Body of pancreas (tissue), 4 donors: ENCODE measurements at regions not wholly inside any gene's neighbourhood (a gene's known extent, or its start where the extent isn't known, plus 50 kb on each side); places are given as distances from the start of the nearest gene placed in this dataset.

ENCODE experiments used
- CTCF ChIP-seq, 7 experiments: fragments of 450-650 bp in 4 of 7; fragments of 200-600 bp in 3 of 7; sonication (generic) in 3 of 7; IDR thresholded peaks; one replicate each; pipeline ENCODE4 v1.5.1; 2016 to 2019; ENCODE audit warnings: antibody characterized with exemption in 7 of 7
- POLR2A ChIP-seq, 3 donors: fragments of 450-650 bp; IDR thresholded peaks; one replicate each; pipeline ENCODE4 v1.6.1; 2016; ENCODE audit warnings: antibody characterized with exemption in 3 of 3, mild to moderate bottlenecking in 2 of 3

GRCh38 chr22:49113758-49114157 lies 713.9 kb downstream of the BRD1 start:
- TF ChIP-seq CTCF (IDR thresholded peaks at IDR 0.05) (no peak), POLR2A (IDR thresholded peaks at IDR 0.05) (no peak)
